Transverse colon (tissue), 4 donors: ENCODE measurements at regions not wholly inside any gene's neighbourhood (a gene's known extent, or its start where the extent isn't known, plus 50 kb on each side); places are given as distances from the start of the nearest gene placed in this dataset.

Source experiments
- DNase-seq: peaks from one replicate; pipeline ENCODE4 v3.0.0-alpha.2; 2019
- H3K27ac ChIP-seq, 4 donors: fragments of 200-600 bp; sonication (generic); 2 replicates each; pipeline ENCODE4 v1.5.1; 2016 to 2018; ENCODE audit warnings: inconsistent platforms in 4 of 4
- H3K27me3 ChIP-seq: fragments of 200-600 bp; sonication (generic); 2 replicates; pipeline ENCODE4 v1.5.1; 2017; ENCODE audit warnings: inconsistent platforms
- H3K36me3 ChIP-seq, 4 donors: fragments of 200-600 bp; sonication (generic); 2 replicates each; pipeline ENCODE4 v1.5.1; 2017 to 2019; ENCODE audit warnings: inconsistent platforms in 4 of 4
- H3K4me1 ChIP-seq, 4 donors: fragments of 200-600 bp; sonication (generic); 2 replicates each; pipeline ENCODE4 v1.5.1; 2017 to 2020; ENCODE audit warnings: inconsistent platforms in 4 of 4
- H3K4me3 ChIP-seq, 4 donors: fragments of 200-600 bp; sonication (generic); 1 replicate in 1 of 4; 2 replicates in 3 of 4; pipeline versions ENCODE4 v1.5.1 to v1.6.1; 2017 to 2019; ENCODE audit warnings: inconsistent platforms in 4 of 4
- H3K9me3 ChIP-seq, 2 donors: fragments of 200-600 bp; sonication (generic); 2 replicates each; pipeline ENCODE4 v1.5.1; 2017 to 2019; ENCODE audit warnings: inconsistent platforms in 2 of 2
- CTCF ChIP-seq, 5 experiments: fragments of 200-600 bp in 3 of 5; fragments of 450-650 bp in 2 of 5; sonication (generic) in 3 of 5; IDR thresholded peaks; 1 replicate in 2 of 5; 2 replicates in 3 of 5; pipeline ENCODE4 v1.5.1; 2016 to 2017; ENCODE audit warnings: antibody characterized with exemption in 5 of 5, inconsistent platforms in 3 of 5, mild to moderate bottlenecking in 2 of 5, moderate library complexity in 1 of 5
- EP300 ChIP-seq: sonication (generic); formaldehyde crosslinking; IDR thresholded peaks from one replicate; pipeline ENCODE4 v1.6.1; 2017; ENCODE audit warnings: antibody characterized with exemption, low read depth
- POLR2A ChIP-seq: fragments of 450-650 bp; IDR thresholded peaks from one replicate; pipeline ENCODE4 v1.6.1; 2016; ENCODE audit warnings: antibody characterized with exemption, mild to moderate bottlenecking, moderate library complexity
- POLR2AphosphoS5 ChIP-seq, 3 donors: sonication (generic); formaldehyde crosslinking; IDR thresholded peaks; one replicate each; pipeline ENCODE4 v1.6.1; 2016; ENCODE audit warnings: antibody characterized with exemption in 3 of 3
- WGBS, 2 donors: methylation state at CpG; one replicate each; pipeline ENCODE4 v1.1.5; 2018; ENCODE audit warnings: low coverage in 1 of 2; 5-methylcytosine and 5-hydroxymethylcytosine counted together
- in situ Hi-C, 4 donors: fragments of 200-750 bp; cut with MboI; loops; one replicate each; pipeline versions ENCODE4 v1.15.0 to v1.15.1; 2017; ENCODE audit warnings: low sequenced_read_pairs in 3 of 4, low pct_ligation_motif_present in 1 of 4, low pct_unique_long_range_greater_than_20kb in 1 of 4
- intact Hi-C: fragments of 100-400 bp; cut with DNase I; formaldehyde crosslinking; loops from one replicate; pipeline ENCODE4 v1.15.1; 2023; ENCODE audit warnings: low total_unique reads

- in situ Hi-C loops: no loop called here
- Histone ChIP-seq H3K4me1 (no peaks in the 10 kb centered on the region), H3K36me3 (no peaks in the 10 kb centered on the region), H3K4me3 (no peak overlapping the region), H3K27ac (no peak overlapping the region), H3K9me3 (no peaks in the 10 kb centered on the region), H3K27me3 (no peaks in the 10 kb centered on the region)
- TF ChIP-seq EP300 (no peak), POLR2A (no peak), CTCF (IDR thresholded peaks at IDR 0.05) (no peak), POLR2AphosphoS5 (IDR thresholded peaks at IDR 0.05) (no peak)
- DNase-seq: no peak
- intact Hi-C loops: no loop called here
- 75 to 100% methylated on average over 1 to 18 of the region's 19 CpGs for whole genome bisulfite sequencing, 2 donors
Observed at GRCh38 chr10:79003183-79004100, 65.3 kb upstream of the ZMIZ1 start.

GRCh38 chr10:79004311-79004710 lies 64.5 kb upstream of the ZMIZ1 start:
- in situ Hi-C loops: no loop called here
- H3K4me1 ChIP-seq: no peaks in the 10 kb centered on the region
- 67 to 68% methylated on average over 1 to 5 of the region's 5 CpGs for WGBS, 2 donors
- no peaks in the 10 kb centered on the region for H3K36me3 ChIP-seq
- H3K9me3 ChIP-seq: no peaks in the 10 kb centered on the region
- DNase-seq: no peak
- TF ChIP-seq POLR2A: no peak
- TF ChIP-seq POLR2AphosphoS5 (IDR thresholded peaks at IDR 0.05): no peak
- TF ChIP-seq CTCF (IDR thresholded peaks at IDR 0.05): no peak
- no peak for TF ChIP-seq EP300
- no peak overlapping the region for H3K4me3 ChIP-seq
- intact Hi-C loops: no loop called here
- no peak overlapping the region for H3K27ac ChIP-seq
- no peaks in the 10 kb centered on the region for H3K27me3 ChIP-seq

GRCh38 chr10:79005126-79005810 lies 63.5 kb upstream of the ZMIZ1 start:
- TF ChIP-seq CTCF (IDR thresholded peaks at IDR 0.05) (no peak), POLR2A (no peak), POLR2AphosphoS5 (IDR thresholded peaks at IDR 0.05) (no peak), EP300 (no peak)
- DNase-seq: no peak
- 30 to 50% methylated on average over 6 to 11 of the region's 11 CpGs for WGBS, 2 donors

GRCh38 chr10:79007018-79007417 lies 61.7 kb upstream of the ZMIZ1 start:
- Histone ChIP-seq H3K4me3 (no peak overlapping the region), H3K9me3 (no peaks in the 10 kb centered on the region), H3K27me3 (no peaks in the 10 kb centered on the region), H3K36me3 (no peaks in the 10 kb centered on the region), H3K27ac (no peak overlapping the region), H3K4me1 (no peaks in the 10 kb centered on the region)
- no peak for DNase-seq
- TF ChIP-seq EP300 (no peak), POLR2AphosphoS5 (IDR thresholded peaks at IDR 0.05) (no peak), CTCF (IDR thresholded peaks at IDR 0.05) (no peak), POLR2A (no peak)
- intact Hi-C loops (no loop called here), in situ Hi-C loops (no loop called here)
- WGBS, 2 donors: 89 to 95% methylated on average over 8 of the region's 8 CpGs

More at GRCh38 chr10:79005126-79005810, 63.5 kb upstream of the ZMIZ1 start:
- intact Hi-C loops: no loop called here
- no peaks in the 10 kb centered on the region for H3K9me3 ChIP-seq
- H3K27me3 ChIP-seq: no peaks in the 10 kb centered on the region
- in situ Hi-C loops: no loop called here
- H3K36me3 ChIP-seq: no peaks in the 10 kb centered on the region
- H3K4me3 ChIP-seq: no peak overlapping the region
- H3K4me1 ChIP-seq: no peaks in the 10 kb centered on the region
- no peak overlapping the region for H3K27ac ChIP-seq
